Liver (tissue), 8 donors: ENCODE measurements at regions not wholly inside any gene's neighbourhood (a gene's known extent, or its start where the extent isn't known, plus 50 kb on each side); places are given as distances from the start of the nearest gene placed in this dataset.

Experiments used
- DNase-seq: peaks from one replicate; pipeline ENCODE4 v3.0.0-alpha.2; 2017; ENCODE audit warnings: low spot score
- H3K27ac ChIP-seq, 2 donors: one replicate each; pipeline ENCODE4 v1.7.0; 2013; ENCODE audit warnings: inconsistent platforms in 2 of 2, low read length in 2 of 2, control low read depth in 1 of 2, low read depth in 1 of 2, mild to moderate bottlenecking in 1 of 2
- H3K27me3 ChIP-seq, 4 donors: one replicate each; pipeline versions ENCODE4 v1.6.1 to v1.7.0; 2013; ENCODE audit warnings: low read length in 3 of 4, inconsistent platforms in 1 of 4, mild to moderate bottlenecking in 1 of 4, moderate library complexity in 1 of 4; ENCODE audit not compliant: control insufficient read depth in 4 of 4, insufficient read depth in 4 of 4
- H3K36me3 ChIP-seq, 4 donors: one replicate each; pipeline versions ENCODE4 v1.6.1 to v1.7.0; 2013; ENCODE audit warnings: low read length in 3 of 4, mild to moderate bottlenecking in 3 of 4, low read depth in 1 of 4, moderate library complexity in 1 of 4; ENCODE audit not compliant: control insufficient read depth in 4 of 4, insufficient read depth in 3 of 4
- H3K4me1 ChIP-seq, 4 donors: one replicate each; pipeline versions ENCODE4 v1.6.1 to v1.7.0; 2013; ENCODE audit warnings: low read length in 3 of 4, mild to moderate bottlenecking in 3 of 4, moderate library complexity in 1 of 4; ENCODE audit not compliant: control insufficient read depth in 4 of 4, insufficient read depth in 4 of 4
- H3K4me3 ChIP-seq, 3 donors: one replicate each; pipeline versions ENCODE4 v1.6.1 to v1.7.0; 2013; ENCODE audit warnings: low read length in 3 of 3, control low read depth in 1 of 3, low read depth in 1 of 3, mild to moderate bottlenecking in 1 of 3
- H3K9ac ChIP-seq, 2 donors: one replicate each; pipeline ENCODE4 v1.7.0; 2013; ENCODE audit warnings: low read length in 2 of 2, mild to moderate bottlenecking in 2 of 2, moderate library complexity in 2 of 2, control low read depth in 1 of 2, low read depth in 1 of 2
- H3K9me3 ChIP-seq, 4 donors: one replicate each; pipeline versions ENCODE4 v1.6.1 to v1.7.0; 2013; ENCODE audit warnings: low read length in 3 of 4; ENCODE audit not compliant: control insufficient read depth in 4 of 4
- CTCF ChIP-seq: fragments of 150-350 bp; IDR thresholded peaks from 2 replicates; pipeline ENCODE4 v1.5.1; 2017; ENCODE audit warnings: improper control_type of control experiment, low read depth, low read length; ENCODE audit not compliant: missing input control
- EGR1 ChIP-seq, 2 donors: IDR thresholded peaks; 2 replicates each; pipeline ENCODE4 v1.6.1; 2016 to 2018; ENCODE audit warnings: antibody characterized with exemption in 2 of 2, low read depth in 2 of 2
- FOXA1 ChIP-seq: IDR thresholded peaks from 2 replicates; pipeline ENCODE4 v1.6.1; 2016; ENCODE audit warnings: antibody characterized with exemption
- FOXA2 ChIP-seq: IDR thresholded peaks from 2 replicates; pipeline ENCODE4 v1.6.1; 2016; ENCODE audit warnings: antibody characterized with exemption
- GABPA ChIP-seq, 2 donors: IDR thresholded peaks in 1 of 2; conservative IDR thresholded peaks in 1 of 2; 2 replicates each; pipeline ENCODE4 v1.6.1; 2016; ENCODE audit warnings: antibody characterized with exemption in 2 of 2, mild to moderate bottlenecking in 1 of 2, moderate library complexity in 1 of 2
- HNF4A ChIP-seq, 2 donors: conservative IDR thresholded peaks; 2 replicates each; pipeline ENCODE4 v1.6.1; 2016; ENCODE audit warnings: antibody characterized with exemption in 2 of 2, mild to moderate bottlenecking in 2 of 2
- HNF4G ChIP-seq: IDR thresholded peaks from 2 replicates; pipeline ENCODE4 v1.6.1; 2016; ENCODE audit warnings: antibody characterized with exemption
- JUND ChIP-seq, 2 donors: IDR thresholded peaks; 2 replicates each; pipeline ENCODE4 v1.6.1; 2016; ENCODE audit warnings: antibody characterized with exemption in 2 of 2
- MAX ChIP-seq: IDR thresholded peaks from 2 replicates; pipeline ENCODE4 v1.6.1; 2016; ENCODE audit warnings: antibody characterized with exemption
- NR2F2 ChIP-seq: IDR thresholded peaks from 2 replicates; pipeline ENCODE4 v1.6.1; 2016; ENCODE audit warnings: antibody characterized with exemption
- REST ChIP-seq: IDR thresholded peaks from 2 replicates; pipeline ENCODE4 v1.6.1; 2016; ENCODE audit warnings: antibody characterized with exemption, mild to moderate bottlenecking
- RXRA ChIP-seq, 2 donors: IDR thresholded peaks; 2 replicates each; pipeline ENCODE4 v1.6.1; 2017 to 2018; ENCODE audit warnings: antibody characterized with exemption in 2 of 2, mild to moderate bottlenecking in 1 of 2
- SP1 ChIP-seq: IDR thresholded peaks from 2 replicates; pipeline ENCODE4 v1.6.1; 2018; ENCODE audit warnings: antibody characterized with exemption, mild to moderate bottlenecking
- TAF1 ChIP-seq: conservative IDR thresholded peaks from 2 replicates; pipeline ENCODE4 v1.6.1; 2016; ENCODE audit warnings: antibody characterized with exemption, mild to moderate bottlenecking
- YY1 ChIP-seq: IDR thresholded peaks from 2 replicates; pipeline ENCODE4 v1.6.1; 2016; ENCODE audit warnings: antibody characterized with exemption, mild to moderate bottlenecking
- ZBTB33 ChIP-seq: IDR thresholded peaks from 2 replicates; pipeline ENCODE4 v1.6.1; 2016; ENCODE audit warnings: antibody characterized with exemption
- WGBS: extraction: QIAGEN DNeasy Blood & Tissue Kit; methylation state at CpG from one replicate; pipeline ENCODE4 v1.1.7; 2013; 5-methylcytosine and 5-hydroxymethylcytosine counted together
- donor health status: healthy.
- donor health status: healthy.
- donor health status: healthy.
- donor health status: healthy.
- donor health status: healthy.

GRCh38 chr16:62597875-62598274, 561.6 kb upstream of the CDH8 start:
- no peaks in the 10 kb centered on the region for H3K4me1 ChIP-seq
- H3K9ac ChIP-seq = no peak overlapping the region
- H3K4me3 ChIP-seq = no peak overlapping the region
- no peaks in the 10 kb centered on the region for H3K9me3 ChIP-seq
- no peak for DNase-seq
- no peaks in the 10 kb centered on the region for H3K27me3 ChIP-seq
- TF ChIP-seq GABPA (IDR thresholded peaks at IDR 0.05 in 1 of 2, conservative IDR thresholded peaks at IDR 0.05 in 1 of 2) (no peak), REST (no peak), FOXA1 (no peak), YY1 (no peak), ZBTB33 (no peak), HNF4A (conservative IDR thresholded peaks at IDR 0.05) (no peak), TAF1 (no peak), NR2F2 (no peak)
- no peaks in the 10 kb centered on the region for H3K36me3 ChIP-seq
- H3K27ac ChIP-seq = no peak overlapping the region

- Histone ChIP-seq H3K9ac (no peak overlapping the region), H3K4me3 (no peak overlapping the region), H3K9me3 (no peaks in the 10 kb centered on the region), H3K4me1 (no peaks in the 10 kb centered on the region), H3K27me3 (no peaks in the 10 kb centered on the region), H3K27ac (no peak overlapping the region), H3K36me3 (no peaks in the 10 kb centered on the region)
- no peak for TF ChIP-seq RXRA (IDR thresholded peaks at IDR 0.05)
- WGBS = 44% methylated on average over 1 of the region's 1 CpG
- no peak for DNase-seq
These were observed 560.3 kb upstream of the CDH8 start for GRCh38 chr16:62596584-62596983.

- TF ChIP-seq YY1 (no peak), GABPA (IDR thresholded peaks at IDR 0.05 in 1 of 2, conservative IDR thresholded peaks at IDR 0.05 in 1 of 2) (no peak), REST (no peak), SP1 (no peak), MAX (no peak), FOXA2 (no peak), JUND (IDR thresholded peaks at IDR 0.05) (no peak), HNF4G (no peak), FOXA1 (no peak), EGR1 (IDR thresholded peaks at IDR 0.05; ENCODE audit: low read depth in 2 of 2) (no peak), RXRA (IDR thresholded peaks at IDR 0.05) (no peak), CTCF (no peak), TAF1 (no peak)
- H3K27ac ChIP-seq = no peak overlapping the region
- H3K36me3 ChIP-seq = no peaks in the 10 kb centered on the region
- no peaks in the 10 kb centered on the region for H3K27me3 ChIP-seq
- no peak overlapping the region for H3K4me3 ChIP-seq
- DNase-seq = no peak
- 59% methylated on average over 6 of the region's 6 CpGs for WGBS
- H3K4me1 ChIP-seq = no peaks in the 10 kb centered on the region
- H3K9me3 ChIP-seq = no peaks in the 10 kb centered on the region
- H3K9ac ChIP-seq = no peak overlapping the region
These were observed 559.9 kb upstream of the CDH8 start for GRCh38 chr16:62596125-62596524.
